ENCODE measurements at regions not wholly inside any gene's neighbourhood (a gene's known extent, or its start where the extent isn't known, plus 50 kb on each side); places are given as distances from the start of the nearest gene placed in this dataset.

GRCh38 chr10:65270969-65271368, 1654.9 kb upstream of the LRRTM3 start:
- TF ChIP-seq, protein P1, sequence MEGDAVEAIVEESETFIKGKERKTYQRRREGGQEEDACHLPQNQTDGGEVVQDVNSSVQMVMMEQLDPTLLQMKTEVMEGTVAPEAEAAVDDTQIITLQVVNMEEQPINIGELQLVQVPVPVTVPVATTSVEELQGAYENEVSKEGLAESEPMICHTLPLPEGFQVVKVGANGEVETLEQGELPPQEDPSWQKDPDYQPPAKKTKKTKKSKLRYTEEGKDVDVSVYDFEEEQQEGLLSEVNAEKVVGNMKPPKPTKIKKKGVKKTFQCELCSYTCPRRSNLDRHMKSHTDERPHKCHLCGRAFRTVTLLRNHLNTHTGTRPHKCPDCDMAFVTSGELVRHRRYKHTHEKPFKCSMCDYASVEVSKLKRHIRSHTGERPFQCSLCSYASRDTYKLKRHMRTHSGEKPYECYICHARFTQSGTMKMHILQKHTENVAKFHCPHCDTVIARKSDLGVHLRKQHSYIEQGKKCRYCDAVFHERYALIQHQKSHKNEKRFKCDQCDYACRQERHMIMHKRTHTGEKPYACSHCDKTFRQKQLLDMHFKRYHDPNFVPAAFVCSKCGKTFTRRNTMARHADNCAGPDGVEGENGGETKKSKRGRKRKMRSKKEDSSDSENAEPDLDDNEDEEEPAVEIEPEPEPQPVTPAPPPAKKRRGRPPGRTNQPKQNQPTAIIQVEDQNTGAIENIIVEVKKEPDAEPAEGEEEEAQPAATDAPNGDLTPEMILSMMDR (IDR thresholded peaks at IDR 0.05) = no peak
- TF ChIP-seq POLR2A (IDR thresholded peaks at IDR 0.05) = no peak

All from esophagus squamous epithelium (tissue), 4 donors.